ENCODE measurements at regions not wholly inside any gene's neighbourhood (a gene's known extent, or its start where the extent isn't known, plus 50 kb on each side); places are given as distances from the start of the nearest gene placed in this dataset.

GRCh38 chr11:27208846-27209245 is 154.2 kb downstream of the CCDC34 start:
- Histone ChIP-seq H3K4me3 (ENCODE audit: low read depth in 1 of 2, low read length in 2 of 2) (no peak overlapping the region), H2AFZ (ENCODE audit: low read depth, low read length) (no peak overlapping the region), H3K9me3 (ENCODE audit: insufficient read depth, low read length, severe bottlenecking) (no peaks in the 10 kb centered on the region), H4K20me1 (ENCODE audit: insufficient read depth, low read length) (no peaks in the 10 kb centered on the region), H3K36me3 (ENCODE audit: insufficient read depth, low read length) (no peaks in the 10 kb centered on the region), H3K4me1 (ENCODE audit: insufficient read depth, low read length) (no peaks in the 10 kb centered on the region), H3K79me2 (ENCODE audit: insufficient read depth, low read length) (no peaks in the 10 kb centered on the region), H3K4me2 (ENCODE audit: insufficient read depth, low read length) (no peak overlapping the region), H3K27me3 (ENCODE audit: insufficient read depth, low read length, poor library complexity) (no peaks in the 10 kb centered on the region), H3K27ac (ENCODE audit: low read length) (no peak overlapping the region), H3K9ac (ENCODE audit: low read depth, low read length) (no peak overlapping the region)
- ATAC-seq (ENCODE audit: insufficient read depth, low read depth) (no peak), DNase-seq (no peak)
- no peak for TF ChIP-seq CTCF (IDR thresholded peaks at IDR 0.05; ENCODE audit: borderline replicate concordance, extremely low read depth, low read length, poor library complexity, severe bottlenecking)
- TF ChIP-seq EZH2 (IDR thresholded peaks at IDR 0.05; ENCODE audit: borderline replicate concordance, low read depth, low read length, severe bottlenecking): no peak

GRCh38 chr11:27207025-27207650 is 155.9 kb downstream of the CCDC34 start:
- no peak overlapping the region for H2AFZ ChIP-seq (ENCODE audit: low read depth, low read length)
- no peaks in the 10 kb centered on the region for H3K9me3 ChIP-seq (ENCODE audit: insufficient read depth, low read length, severe bottlenecking)
- DNase-seq (no peak), ATAC-seq (ENCODE audit: insufficient read depth, low read depth) (no peak)
- H3K79me2 ChIP-seq (ENCODE audit: insufficient read depth, low read length): no peaks in the 10 kb centered on the region
- H3K27ac ChIP-seq (ENCODE audit: low read length): no peak overlapping the region
- H3K27me3 ChIP-seq (ENCODE audit: insufficient read depth, low read length, poor library complexity): no peaks in the 10 kb centered on the region
- no peaks in the 10 kb centered on the region for H4K20me1 ChIP-seq (ENCODE audit: insufficient read depth, low read length)
- no peak overlapping the region for H3K4me3 ChIP-seq (ENCODE audit: low read depth in 1 of 2, low read length in 2 of 2)
- H3K4me2 ChIP-seq (ENCODE audit: insufficient read depth, low read length): no peak overlapping the region
- H3K36me3 ChIP-seq (ENCODE audit: insufficient read depth, low read length): no peaks in the 10 kb centered on the region
- H3K4me1 ChIP-seq (ENCODE audit: insufficient read depth, low read length): no peaks in the 10 kb centered on the region
- no peak overlapping the region for H3K9ac ChIP-seq (ENCODE audit: low read depth, low read length)
- TF ChIP-seq CTCF (IDR thresholded peaks at IDR 0.05; ENCODE audit: borderline replicate concordance, extremely low read depth, low read length, poor library complexity, severe bottlenecking) (no peak), EZH2 (IDR thresholded peaks at IDR 0.05; ENCODE audit: borderline replicate concordance, low read depth, low read length, severe bottlenecking) (no peak)

GRCh38 chr11:27205779-27206570 is 157.0 kb downstream of the CCDC34 start:
- Histone ChIP-seq H3K27me3 (ENCODE audit: insufficient read depth, low read length, poor library complexity) (no peaks in the 10 kb centered on the region), H3K79me2 (ENCODE audit: insufficient read depth, low read length) (no peaks in the 10 kb centered on the region), H4K20me1 (ENCODE audit: insufficient read depth, low read length) (no peaks in the 10 kb centered on the region), H3K9ac (ENCODE audit: low read depth, low read length) (no peak overlapping the region), H3K4me1 (ENCODE audit: insufficient read depth, low read length) (no peaks in the 10 kb centered on the region), H3K9me3 (ENCODE audit: insufficient read depth, low read length, severe bottlenecking) (no peaks in the 10 kb centered on the region), H2AFZ (ENCODE audit: low read depth, low read length) (no peak overlapping the region), H3K4me2 (ENCODE audit: insufficient read depth, low read length) (no peak overlapping the region), H3K36me3 (ENCODE audit: insufficient read depth, low read length) (no peaks in the 10 kb centered on the region), H3K4me3 (ENCODE audit: low read depth in 1 of 2, low read length in 2 of 2) (no peak overlapping the region), H3K27ac (ENCODE audit: low read length) (no peak overlapping the region)
- ATAC-seq (ENCODE audit: insufficient read depth, low read depth): no peak
- TF ChIP-seq CTCF (IDR thresholded peaks at IDR 0.05; ENCODE audit: borderline replicate concordance, extremely low read depth, low read length, poor library complexity, severe bottlenecking): no peak
- TF ChIP-seq EZH2 (IDR thresholded peaks at IDR 0.05; ENCODE audit: borderline replicate concordance, low read depth, low read length, severe bottlenecking): no peak
- no peak for DNase-seq
